Left cardiac atrium (tissue), 4 donors: ENCODE measurements at regions not wholly inside any gene's neighbourhood (a gene's known extent, or its start where the extent isn't known, plus 50 kb on each side); places are given as distances from the start of the nearest gene placed in this dataset.

Experiments used
- ATAC-seq, 2 donors: fragments of 200-7000 bp; cut with Tn5 transposase; one replicate each; pipeline ENCODE4 v1.9.1; 2020; ENCODE audit warnings: mild to moderate bottlenecking in 2 of 2, moderate library complexity in 2 of 2
- DNase-seq: peaks from one replicate; pipeline ENCODE4 v3.0.0-alpha.2; 2020
- intact Hi-C, 2 donors: fragments of 100-400 bp; cut with DNase I; formaldehyde crosslinking; loops; one replicate each; pipeline versions ENCODE4 v1.14.1 to v1.15.1; 2022 to 2023
- donor health status: DM: no; HTN: yes; CAD: no.
- donor health status: DM: no; HTN: yes; CAD: no; lungs with severe emphysema.
- donor health status: DM: yes; HTN: yes; CAD: no.
- donor health status: Dilated cardiomyopathy.

DNA sequence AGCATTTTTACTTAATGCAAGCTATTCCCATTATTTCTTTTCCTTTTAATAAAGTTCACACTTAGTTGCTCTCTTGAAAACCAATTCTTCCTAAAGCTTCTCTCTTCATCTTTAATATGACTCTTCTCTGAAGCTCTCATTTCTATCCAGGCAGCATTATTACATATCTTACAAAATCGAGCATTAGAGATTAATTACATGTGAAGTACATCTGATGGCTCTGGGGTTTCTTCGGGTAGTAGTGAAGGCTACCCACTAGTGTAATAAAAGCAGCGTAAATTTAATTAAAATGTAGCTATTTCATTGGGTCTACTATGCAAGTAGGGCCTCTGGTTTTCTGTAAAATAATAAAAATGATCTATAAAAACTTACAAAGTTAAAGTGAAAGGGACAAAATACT is 513.6 kb upstream of the DPH6 start:
- intact Hi-C loops, result no loop called here
- ATAC-seq (no peak), DNase-seq (no peak)

DNA sequence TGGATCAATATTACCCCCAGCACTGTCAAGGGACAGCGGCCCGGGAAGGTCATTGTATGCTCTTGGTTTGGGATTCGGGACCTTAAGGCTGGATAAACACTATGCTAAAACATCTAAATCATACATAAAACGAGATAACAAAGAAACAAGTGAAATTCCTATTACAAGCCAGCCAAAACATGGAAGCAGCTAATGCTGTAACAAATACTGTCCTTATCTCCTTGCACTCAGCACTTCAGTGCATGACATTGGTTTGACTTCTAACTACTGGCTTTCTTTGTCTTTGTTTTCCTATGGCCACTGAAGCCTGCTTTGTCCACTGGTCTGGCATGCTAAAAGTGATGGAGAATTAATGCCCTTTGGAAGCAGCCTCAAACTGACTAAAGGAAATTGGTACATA is 516.4 kb upstream of the DPH6 start:
- intact Hi-C loops, result loop anchor here in 1 of 2 donors (10.0 kb wide), 1 partner anchor 82 kb away; no protein-coding TSS in a partner anchor
- ATAC-seq (peak in 1 of 2 donors; percentile 27), DNase-seq (no peak)

DNA sequence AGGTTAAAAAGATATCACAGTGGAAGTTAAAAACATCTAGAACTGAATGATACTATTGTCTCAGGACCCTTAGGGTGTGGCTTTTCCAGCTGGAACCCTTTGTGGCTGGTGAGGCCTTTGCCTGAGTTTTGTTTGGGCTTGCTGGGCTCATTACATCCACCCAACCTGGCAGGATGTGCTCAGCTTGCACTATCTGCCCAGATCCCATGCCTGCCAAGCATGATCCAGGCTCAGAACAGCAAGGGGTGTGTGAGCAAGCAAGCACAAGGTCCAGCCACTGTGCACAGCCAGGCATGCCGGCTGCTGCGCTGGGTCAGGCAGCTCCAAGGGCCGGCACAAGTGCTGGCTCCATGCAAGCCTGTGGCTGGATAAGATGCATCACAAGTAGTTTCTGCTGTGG is 512.7 kb upstream of the CDIN1 start:
- ATAC-seq, result peak in 1 of 2 donors; percentile 49
- intact Hi-C loops, result loop anchor here in 1 of 2 donors (10.0 kb wide), 1 partner anchor 78 kb away; no protein-coding TSS in a partner anchor
- DNase-seq, result no peak

DNA sequence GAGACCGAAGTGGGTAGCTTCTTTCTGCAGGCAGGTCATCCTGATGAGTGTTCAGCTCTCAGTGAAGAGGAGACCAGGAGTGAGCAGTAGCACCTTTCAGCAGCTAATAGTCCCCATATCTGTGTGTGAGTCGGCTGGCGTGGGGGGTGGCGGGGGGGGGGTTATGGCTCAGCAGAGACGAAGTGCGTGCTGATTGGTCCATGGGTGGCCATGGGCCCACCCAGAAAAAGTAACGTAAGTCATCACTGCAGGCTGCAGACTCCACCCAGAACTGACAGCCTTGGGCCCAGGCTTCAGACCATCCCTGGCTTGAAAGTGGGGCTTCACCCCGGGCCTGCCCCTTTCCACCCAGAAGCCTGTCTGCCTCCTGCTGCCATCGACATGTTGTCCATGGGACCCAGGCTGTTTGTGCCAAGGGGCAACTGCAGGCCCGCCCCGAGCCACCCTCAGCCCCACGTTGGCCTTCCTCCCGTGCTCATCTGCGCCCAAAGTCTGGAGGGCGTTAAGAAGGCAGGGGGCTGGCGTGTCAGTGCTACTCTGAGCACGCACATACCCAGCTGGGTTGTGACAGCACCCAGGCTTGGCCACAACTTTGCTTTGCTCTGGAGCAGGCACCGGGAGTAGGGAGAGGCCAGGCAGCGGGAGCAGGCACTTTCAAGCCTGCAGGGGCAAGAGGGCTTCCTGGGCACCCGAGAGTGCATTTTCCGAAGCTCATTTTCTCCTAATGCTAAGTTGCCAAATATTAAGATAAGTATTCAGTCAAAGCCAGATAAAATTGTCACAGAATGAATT is 511.7 kb upstream of the CDIN1 start:
- intact Hi-C loops, result loop anchor here in 1 of 2 donors (10.0 kb wide), 1 partner anchor 77 kb away; no protein-coding TSS in a partner anchor
- ATAC-seq (no peak), DNase-seq (no peak)

DNA sequence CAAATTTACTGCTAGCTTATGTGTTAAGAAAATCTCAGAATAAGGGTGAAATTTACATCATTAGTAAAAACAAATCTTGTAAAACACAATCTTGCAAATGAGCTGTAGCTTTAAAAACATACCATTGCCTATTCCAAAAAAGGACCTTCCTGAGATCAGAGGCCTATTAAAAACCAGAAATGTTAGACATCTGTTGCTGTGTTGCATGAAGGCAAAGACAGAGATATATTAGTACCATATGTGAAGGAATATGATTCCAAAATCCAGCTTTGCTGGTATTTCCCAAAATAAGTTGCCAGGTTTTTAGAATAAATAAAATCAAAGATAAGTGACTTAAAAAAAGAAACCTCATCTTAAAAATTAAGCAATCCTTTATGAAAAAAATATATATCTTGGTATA is 504.1 kb upstream of the CDIN1 start:
- ATAC-seq, result no peak
- intact Hi-C loops, result no loop called here
- DNase-seq, result no peak

DNA sequence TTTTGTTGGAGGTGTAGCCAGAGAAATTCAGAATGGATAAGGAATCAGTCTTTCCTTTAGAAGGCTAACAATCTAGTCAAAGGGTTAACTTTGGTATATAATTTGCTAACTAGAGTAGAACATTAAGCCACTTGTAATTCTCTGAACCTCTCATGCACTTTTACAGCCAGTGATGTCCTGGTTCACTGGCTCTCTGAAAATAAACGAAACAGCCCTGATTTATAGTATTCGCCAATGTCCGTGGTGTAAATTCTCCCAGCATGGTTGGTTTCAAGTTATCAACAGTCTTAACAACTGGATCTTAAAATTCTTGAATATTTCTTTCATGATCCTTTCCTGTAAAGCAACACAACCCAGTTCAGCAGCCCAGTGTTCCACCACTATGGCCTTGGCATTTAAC is 500.4 kb upstream of the CDIN1 start:
- DNase-seq (no peak), ATAC-seq (no peak)
- intact Hi-C loops, result no loop called here

DNA sequence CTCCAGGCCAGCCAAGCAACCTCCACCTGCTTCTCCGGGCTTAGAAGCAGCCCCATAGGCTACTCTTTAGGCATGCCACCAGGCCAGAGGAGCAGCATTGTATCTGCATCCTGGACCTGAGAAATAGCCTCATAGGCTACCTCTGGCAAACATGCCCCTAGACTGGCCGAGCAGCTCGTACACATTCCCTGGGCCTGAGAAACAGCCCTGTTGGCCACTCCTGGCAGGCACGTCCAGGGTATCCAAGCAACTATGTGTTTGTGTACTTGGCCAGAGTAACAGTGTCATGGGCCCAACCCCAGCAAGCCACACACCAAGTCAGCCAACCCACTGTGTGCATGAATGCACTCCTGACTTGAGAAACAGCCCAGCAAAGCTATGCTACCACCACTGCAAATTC is 498.7 kb upstream of the CDIN1 start:
- intact Hi-C loops, result no loop called here
- ATAC-seq, result peak in 1 of 2 donors; percentile 48
- no peak for DNase-seq

DNA sequence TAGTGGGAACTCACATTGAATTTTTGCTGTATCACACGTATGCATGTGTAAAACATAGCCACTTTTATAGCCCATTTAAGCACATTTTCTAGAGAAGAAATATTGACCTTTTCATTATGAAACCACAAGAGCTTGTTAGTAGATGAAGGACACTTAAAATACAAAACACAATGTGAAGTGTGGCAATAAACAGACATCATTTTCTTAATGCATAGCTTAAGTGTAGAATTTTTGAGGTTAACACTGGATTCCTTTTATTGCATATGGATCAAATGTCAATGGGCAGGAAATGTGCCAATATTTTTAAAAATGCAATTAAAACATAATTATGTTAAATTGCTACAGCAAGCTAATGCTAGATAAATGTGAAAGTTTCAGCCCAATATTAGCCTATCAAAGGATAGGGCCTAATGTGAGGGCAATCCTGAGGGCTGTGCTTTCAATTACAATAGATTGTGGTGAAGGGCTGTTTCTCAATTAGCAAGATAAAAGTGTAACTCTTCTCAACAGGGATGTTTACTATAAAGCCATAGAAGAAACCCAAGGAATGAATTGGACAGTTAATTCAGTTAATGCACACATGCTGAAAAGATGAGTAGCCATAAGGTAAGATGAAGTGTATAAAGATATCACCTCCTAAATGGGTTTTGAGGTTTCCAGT is 489.0 kb upstream of the CDIN1 start:
- DNase-seq (no peak), ATAC-seq (no peak)
- intact Hi-C loops, result no loop called here

DNA sequence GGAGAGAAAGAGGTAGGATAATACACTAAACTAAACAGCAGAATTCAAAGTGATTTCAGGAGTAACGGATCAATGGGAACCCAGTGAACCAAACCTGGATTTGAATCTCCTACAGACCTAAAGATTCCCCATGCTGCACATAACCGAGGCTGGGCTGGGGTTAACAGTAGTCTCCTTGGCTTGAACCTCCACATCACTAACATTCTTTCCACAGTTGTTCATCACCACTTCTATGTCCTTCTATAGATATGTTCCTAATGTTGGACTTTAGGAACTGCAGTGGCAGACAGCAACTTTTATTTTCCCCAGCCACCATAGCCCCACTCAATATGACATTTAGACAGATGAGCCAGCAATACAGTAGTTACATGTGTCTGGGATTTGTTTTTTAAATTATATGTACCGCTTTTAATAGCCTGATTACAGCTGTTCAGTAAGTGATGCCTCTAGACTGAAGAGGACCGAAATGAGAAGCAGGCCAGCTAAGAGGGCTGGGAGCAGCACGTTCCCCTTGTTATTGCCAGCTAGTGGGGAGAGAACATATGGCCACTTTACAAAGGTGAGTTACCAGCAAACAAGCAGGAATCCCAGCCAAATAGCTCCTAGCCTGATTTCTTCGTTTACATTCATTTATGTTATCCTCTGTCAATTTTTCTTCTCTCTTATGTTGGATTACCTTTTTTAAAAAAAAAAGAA is 472.6 kb upstream of the CDIN1 start:
- intact Hi-C loops, result no loop called here
- DNase-seq, result no peak
- peak in 1 of 2 donors; percentile 40 for ATAC-seq

DNA sequence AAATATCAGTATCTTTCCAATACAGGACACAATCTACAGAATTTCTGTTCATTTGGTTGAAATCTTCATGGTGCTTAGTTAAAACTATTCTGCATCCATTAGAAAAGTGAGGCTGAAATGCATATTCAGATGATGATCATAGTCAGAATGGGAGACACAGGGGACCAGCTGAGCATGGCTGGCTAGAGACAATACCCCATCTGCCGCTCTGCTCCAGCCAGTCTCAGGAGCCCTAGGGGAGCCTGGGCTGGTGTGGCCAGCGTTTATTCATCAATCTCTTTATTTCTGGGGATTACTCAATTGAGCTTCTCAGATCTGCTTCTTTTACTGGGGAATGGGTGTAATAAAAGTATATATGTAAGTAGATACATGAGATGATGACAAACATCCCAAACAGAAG is 470.9 kb upstream of the CDIN1 start:
- ATAC-seq (no peak), DNase-seq (no peak)
- intact Hi-C loops, result no loop called here

DNA sequence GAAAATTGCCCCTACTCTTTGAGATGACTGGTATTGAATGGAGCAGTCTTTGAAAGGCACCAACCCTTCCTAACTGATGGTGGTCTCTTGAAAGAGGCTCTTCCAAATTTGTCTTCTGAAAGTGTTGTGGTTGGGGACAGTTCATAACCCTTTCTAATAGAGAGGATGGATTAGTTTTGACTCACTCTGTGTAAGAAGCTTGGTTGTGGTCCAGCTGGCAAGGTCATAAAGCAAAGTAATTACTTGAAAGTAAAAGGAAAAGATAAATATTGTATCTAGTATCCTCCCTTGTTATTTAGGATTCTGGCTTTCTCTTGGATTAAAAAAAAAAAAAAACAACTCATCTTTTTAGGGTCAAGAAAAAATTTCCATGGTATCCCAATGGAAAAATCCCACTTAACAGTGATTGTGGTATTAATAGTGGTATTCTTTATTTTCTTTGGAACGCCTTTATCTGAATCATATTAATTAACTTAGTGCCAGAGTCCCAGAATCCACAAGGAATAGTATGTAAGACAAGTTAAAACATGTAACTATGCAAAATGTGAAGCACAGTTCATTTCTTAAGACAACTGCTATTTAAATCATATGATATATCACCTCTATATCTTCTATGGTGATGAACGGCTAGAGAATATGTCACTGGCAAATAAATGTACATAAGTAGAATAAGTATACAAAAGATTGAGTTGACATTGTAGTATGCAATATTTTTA is 469.3 kb upstream of the CDIN1 start:
- DNase-seq, result peak; percentile 26

DNA sequence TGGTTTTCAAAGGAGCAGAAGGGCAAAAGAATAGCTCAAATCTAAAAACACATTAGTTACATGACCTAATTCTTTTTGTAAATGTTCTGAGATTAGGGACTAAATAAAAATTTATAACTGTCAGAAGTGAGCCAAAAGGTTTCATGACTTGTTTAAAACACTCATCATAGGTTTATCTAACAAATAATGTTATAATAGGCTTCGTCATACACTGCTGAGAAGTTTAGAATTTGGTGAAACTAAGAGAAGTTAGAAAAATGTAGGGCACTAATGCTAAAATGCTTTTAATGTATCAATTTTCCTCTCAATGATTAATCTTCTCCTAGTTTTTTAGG is 468.8 kb upstream of the CDIN1 start:
- intact Hi-C loops, result no loop called here
- peak in 1 of 2 donors; percentile 68 for ATAC-seq
- no peak for DNase-seq

More for the DNA sequence above, 469.3 kb upstream of the CDIN1 start:
- intact Hi-C loops, result no loop called here
- ATAC-seq, result peak in 1 of 2 donors; percentile 70

DNA sequence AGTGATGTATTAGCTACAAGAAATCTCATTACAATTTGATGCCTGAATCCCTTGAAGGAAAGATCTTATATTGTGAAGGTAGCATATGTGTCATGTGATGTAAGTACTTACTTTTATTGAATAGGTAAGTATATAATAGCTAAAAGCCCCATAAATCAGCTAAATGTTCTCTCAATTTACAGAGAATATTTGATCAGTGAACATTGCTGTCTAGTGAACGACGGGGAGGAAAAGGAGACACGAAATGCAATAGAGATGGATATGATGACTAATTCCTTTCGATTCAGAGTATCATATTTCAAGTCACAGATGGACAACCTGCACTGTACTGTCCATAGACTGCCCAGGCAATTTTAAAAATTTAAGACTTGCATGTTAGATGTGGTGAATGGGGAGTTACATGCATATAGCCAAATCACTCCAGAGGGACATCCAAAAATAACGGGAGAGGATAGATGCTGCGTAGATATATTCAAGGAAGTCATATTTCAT is 462.1 kb upstream of the CDIN1 start:
- no peak for ATAC-seq
- intact Hi-C loops, result no loop called here
- no peak for DNase-seq

DNA sequence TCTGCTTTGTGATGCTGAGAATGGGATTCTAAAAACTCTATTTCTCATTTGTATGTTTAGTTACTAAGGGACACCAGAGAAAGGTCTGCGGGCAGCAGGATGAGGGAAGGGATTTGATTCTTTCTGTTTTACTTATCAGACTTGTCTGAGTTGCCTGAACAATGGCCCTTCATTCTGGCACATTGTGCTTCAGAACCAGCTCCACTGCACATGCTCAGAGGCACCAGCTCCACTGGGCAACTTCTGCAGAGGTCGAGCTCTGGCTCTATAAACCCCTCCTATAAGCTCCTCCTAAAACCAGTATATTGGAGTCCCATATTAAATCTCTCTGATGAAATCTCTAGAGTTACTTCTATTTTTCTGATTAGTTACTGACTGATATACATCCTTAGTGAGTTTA is 453.2 kb upstream of the CDIN1 start:
- DNase-seq (no peak), ATAC-seq (no peak)
- intact Hi-C loops, result no loop called here

DNA sequence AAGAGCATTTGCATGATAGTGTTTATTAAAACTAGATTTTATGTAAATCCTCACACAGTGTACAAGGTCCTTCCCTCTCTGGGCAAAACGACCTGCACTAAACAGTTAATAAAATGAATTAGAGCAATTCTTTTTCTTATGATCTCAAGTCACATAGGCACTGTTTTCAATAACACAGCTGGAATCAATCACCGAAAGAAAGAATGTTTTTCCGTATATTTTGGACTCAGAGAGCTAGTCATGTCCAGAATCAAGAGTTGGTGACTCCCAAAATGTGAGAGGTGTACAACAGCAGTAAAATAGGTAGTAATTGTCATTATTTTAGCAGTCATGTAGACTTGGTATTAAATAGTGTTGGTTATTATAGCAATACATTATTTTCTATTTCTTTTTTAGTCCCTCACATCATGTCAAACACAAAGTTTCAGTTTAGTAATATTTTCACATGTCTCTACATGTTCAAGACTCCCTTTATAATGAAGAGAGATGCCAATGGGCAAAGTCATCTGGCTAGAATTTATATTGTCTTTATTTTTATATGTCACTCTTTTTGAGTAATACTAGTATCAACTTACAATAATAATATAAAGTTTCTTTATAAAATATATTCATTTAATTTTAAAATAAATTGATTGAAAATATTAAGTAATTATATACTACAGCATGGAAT is 448.6 kb upstream of the CDIN1 start:
- intact Hi-C loops, result no loop called here
- DNase-seq, result no peak
- no peak for ATAC-seq

DNA sequence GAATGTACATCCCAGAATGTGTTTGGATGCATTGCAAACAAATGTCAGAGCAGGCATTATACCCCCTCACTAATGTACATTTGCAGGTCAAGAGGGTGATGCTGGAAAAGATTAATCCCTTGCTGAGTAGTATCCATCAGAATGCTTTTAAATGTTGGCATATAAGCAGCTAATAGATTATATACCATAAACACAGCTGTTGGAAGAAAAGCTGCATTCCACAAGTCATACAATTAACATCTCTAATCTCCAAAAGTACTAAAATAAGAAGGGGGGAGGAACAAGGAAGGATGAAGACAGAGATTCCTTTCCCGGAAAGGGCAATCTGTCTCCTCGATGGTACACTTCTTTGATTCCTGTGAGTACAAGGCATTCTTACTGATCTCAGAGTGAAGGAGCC is 445.7 kb upstream of the CDIN1 start:
- ATAC-seq, result no peak

DNA sequence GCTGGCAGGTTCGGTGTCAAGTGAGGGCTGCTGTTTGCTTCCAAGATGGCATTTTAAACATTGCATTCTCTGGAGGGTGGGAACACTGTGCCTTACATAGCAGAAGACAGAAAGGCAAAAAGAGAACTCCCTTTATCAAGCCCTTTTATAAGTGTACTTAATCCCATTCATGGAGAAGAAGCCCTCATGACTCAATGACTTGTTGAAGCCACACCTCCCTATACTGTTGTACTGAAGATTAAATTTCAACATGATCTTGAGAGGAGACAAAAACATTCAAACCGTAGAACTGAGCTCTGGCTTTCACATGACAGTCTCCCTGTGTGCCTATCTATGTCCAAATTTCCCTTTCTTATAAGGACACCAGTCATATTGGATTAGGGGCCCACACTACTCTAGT is 443.4 kb upstream of the CDIN1 start:
- DNase-seq, result no peak
- no peak for ATAC-seq
- intact Hi-C loops, result no loop called here

More for the DNA sequence above, 445.7 kb upstream of the CDIN1 start:
- no peak for DNase-seq
- intact Hi-C loops, result no loop called here

DNA sequence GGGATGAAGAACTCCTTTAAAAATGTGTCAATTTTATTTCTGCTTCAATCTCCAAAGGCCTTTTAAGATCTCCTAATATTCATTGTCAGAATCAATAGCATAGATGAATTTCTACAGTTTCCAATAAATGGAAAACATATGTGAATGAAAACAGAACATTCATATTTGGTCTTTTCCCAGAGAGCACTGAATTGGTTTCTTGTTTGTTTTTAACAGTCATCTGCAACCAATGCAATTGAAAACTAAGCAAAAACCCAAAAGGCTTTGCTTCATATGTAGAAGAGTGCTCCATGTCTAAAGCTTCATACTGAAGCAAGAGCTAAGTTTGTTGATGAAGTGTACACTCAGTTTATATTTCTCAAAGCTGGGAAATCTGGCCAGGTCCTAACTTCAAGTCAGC is 426.5 kb upstream of the CDIN1 start:
- intact Hi-C loops, result no loop called here
- no peak for ATAC-seq
- DNase-seq, result no peak

DNA sequence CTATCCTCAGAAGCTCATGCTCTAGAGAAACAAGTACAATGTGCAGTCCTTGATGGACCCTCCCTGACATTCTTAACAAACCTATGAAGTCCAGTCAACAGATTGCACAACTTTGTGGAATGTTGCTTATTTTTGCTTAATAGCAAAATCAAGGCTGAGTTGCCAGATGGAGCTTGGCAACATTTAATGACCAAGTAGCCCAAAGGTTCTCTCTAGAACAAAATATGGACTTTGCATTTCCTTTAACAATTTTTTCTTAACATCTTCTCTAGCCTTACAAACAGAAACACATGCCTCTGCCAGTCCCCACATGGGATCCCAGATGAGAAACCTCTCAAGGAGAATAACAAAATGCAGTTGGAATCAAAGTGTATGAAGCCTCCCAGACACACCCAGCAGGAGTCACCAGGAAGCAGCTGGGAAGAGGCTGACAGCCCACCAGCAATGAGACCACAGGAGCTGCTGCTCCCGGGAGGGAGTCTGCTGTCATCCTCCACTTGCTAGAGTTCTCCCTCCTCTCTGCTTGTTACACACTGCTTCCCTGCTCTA is 422.5 kb upstream of the CDIN1 start:
- intact Hi-C loops, result no loop called here
- DNase-seq, result no peak
- peak; percentile 36 to 69 for ATAC-seq
